ENCODE measurements at regions not wholly inside any gene's neighbourhood (a gene's known extent, or its start where the extent isn't known, plus 50 kb on each side); places are given as distances from the start of the nearest gene placed in this dataset.
"Not testable (repeated sequence)": the region's sequence is repeated elsewhere in the genome, so short reads cannot be mapped to it uniquely, and the experiment has no call there.

DNA sequence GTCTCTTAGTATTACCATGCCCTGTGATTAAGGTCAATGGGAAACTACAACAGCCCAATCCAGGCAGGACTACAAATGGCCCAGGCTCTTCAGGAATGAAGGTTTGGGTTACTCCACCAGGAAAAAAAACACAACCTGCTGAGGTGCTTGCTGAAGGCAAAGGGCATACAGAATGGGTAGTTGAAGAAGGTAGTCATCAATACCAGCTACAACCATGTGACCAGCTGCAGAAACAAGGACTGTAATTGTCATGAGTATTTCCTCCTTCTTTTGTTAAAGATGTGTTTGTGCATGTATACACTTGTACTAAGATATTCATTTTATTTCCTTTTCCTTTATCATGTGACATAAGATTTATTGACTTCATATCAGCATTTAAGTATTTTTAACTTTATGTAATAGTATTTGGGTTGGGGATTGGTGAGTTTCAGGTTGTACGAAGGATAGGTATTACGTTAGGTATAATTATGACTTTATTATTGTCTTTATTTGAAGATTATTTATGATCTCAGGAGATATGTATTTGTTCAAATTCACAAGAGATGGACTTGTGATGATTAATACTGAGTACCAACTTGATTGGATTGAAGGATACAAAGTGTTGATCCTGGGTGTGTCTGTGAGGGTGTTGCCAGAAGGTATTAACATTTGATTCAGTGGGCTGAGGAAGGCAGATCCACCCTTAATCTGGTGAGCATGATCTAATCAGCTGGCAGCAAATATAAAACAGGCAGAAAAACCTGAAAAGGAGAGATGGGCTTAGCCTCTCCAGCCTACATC, 256.0 kb upstream of the ATXN7L3B start:
- BruUV-seq (replicated peaks); H3K27me3 ChIP-seq (replicated peaks; ENCODE audit: insufficient read depth, low read depth, low read length, poor library complexity); H3K4me1 ChIP-seq (ENCODE audit: insufficient read depth, low read length, poor library complexity, severe bottlenecking); DNase-seq (ENCODE audit: low spot score); intact Hi-C loops (cut with micrococcal nuclease; ENCODE audit: unreplicated experiment); H3K36me3 ChIP-seq (ENCODE audit: insufficient read depth, low read length, poor library complexity, severe bottlenecking); H3K9me3 ChIP-seq (ENCODE audit: low read depth, low read length, poor library complexity, severe bottlenecking); H3K27ac ChIP-seq (ENCODE audit: low read depth, low read length, poor library complexity, severe bottlenecking); POLR2A ChIA-PET (ENCODE audit: low non-redundant PET); H3K4me3 ChIP-seq (ENCODE audit: low read depth, low read length, poor library complexity, severe bottlenecking); CTCF ChIA-PET: not testable (repeated sequence)

DNA sequence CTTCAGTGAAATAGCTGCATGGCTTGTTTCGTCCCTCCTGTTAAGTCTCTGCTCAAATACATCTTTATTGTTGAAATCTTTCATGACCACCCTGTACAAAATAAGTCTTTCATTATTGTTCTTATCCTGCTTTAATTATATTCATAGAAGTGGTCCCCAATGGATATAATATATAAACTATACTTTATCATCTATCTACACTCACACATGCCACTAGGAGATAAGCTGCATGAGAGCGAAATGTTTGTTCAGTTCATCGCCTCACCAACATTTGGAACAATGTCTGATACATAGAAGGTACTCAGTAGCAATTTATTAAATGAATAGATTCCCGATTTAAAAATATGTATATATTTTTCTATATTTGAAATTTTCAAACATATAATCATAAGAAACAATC, 254.0 kb upstream of the ATXN7L3B start:
- POLR2A ChIA-PET (ENCODE audit: low non-redundant PET), result no interaction called here
- CTCF ChIA-PET, result no interaction called here
- DNase-seq (ENCODE audit: low spot score), result no peak
- H3K27me3 ChIP-seq (replicated peaks; ENCODE audit: insufficient read depth, low read depth, low read length, poor library complexity), result no peaks in the 10 kb centered on the region
- intact Hi-C loops (cut with micrococcal nuclease; ENCODE audit: unreplicated experiment), result no loop called here
- no peak overlapping the region for H3K27ac ChIP-seq (ENCODE audit: low read depth, low read length, poor library complexity, severe bottlenecking)
- H3K4me1 ChIP-seq (ENCODE audit: insufficient read depth, low read length, poor library complexity, severe bottlenecking), result no peaks in the 10 kb centered on the region
- H3K9me3 ChIP-seq (ENCODE audit: low read depth, low read length, poor library complexity, severe bottlenecking), result no peaks in the 10 kb centered on the region
- TF ChIP-seq, protein P1, sequence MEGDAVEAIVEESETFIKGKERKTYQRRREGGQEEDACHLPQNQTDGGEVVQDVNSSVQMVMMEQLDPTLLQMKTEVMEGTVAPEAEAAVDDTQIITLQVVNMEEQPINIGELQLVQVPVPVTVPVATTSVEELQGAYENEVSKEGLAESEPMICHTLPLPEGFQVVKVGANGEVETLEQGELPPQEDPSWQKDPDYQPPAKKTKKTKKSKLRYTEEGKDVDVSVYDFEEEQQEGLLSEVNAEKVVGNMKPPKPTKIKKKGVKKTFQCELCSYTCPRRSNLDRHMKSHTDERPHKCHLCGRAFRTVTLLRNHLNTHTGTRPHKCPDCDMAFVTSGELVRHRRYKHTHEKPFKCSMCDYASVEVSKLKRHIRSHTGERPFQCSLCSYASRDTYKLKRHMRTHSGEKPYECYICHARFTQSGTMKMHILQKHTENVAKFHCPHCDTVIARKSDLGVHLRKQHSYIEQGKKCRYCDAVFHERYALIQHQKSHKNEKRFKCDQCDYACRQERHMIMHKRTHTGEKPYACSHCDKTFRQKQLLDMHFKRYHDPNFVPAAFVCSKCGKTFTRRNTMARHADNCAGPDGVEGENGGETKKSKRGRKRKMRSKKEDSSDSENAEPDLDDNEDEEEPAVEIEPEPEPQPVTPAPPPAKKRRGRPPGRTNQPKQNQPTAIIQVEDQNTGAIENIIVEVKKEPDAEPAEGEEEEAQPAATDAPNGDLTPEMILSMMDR (conservative IDR thresholded peaks at IDR 0.05; ENCODE audit: low read depth, low read length), result no peak
- TF ChIP-seq EZH2 (IDR thresholded peaks at IDR 0.05; ENCODE audit: borderline replicate concordance, low read depth, low read length, poor library complexity, severe bottlenecking), result no peak
- H3K4me3 ChIP-seq (ENCODE audit: low read depth, low read length, poor library complexity, severe bottlenecking), result no peak overlapping the region
- no peaks in the 10 kb centered on the region for H3K36me3 ChIP-seq (ENCODE audit: insufficient read depth, low read length, poor library complexity, severe bottlenecking)
- no TSS peak for BruUV-seq (replicated peaks)

DNA sequence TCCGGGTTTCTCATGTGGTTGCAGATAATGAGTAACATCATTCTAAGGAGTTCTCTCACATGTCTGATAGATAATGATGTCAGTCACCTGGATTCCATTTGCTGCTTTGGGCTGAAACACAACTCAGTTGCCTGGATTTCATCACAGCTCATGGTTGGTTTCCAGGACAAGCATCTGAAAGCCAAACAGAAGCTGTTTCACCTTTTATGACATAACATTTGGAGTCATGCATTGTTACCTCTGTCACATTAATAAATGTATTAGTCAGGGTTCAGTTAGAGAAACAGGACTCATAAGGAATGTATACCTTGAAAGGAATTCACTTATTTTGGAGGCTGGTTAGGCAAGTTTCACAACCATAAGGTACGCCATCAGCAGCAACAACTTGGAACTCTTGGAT, 251.9 kb upstream of the ATXN7L3B start:
- TF ChIP-seq EZH2 (IDR thresholded peaks at IDR 0.05; ENCODE audit: borderline replicate concordance, low read depth, low read length, poor library complexity, severe bottlenecking), result no peak
- TF ChIP-seq, protein P1 (conservative IDR thresholded peaks at IDR 0.05; ENCODE audit: low read depth, low read length), result no peak
- Histone ChIP-seq H3K4me1 (ENCODE audit: insufficient read depth, low read length, poor library complexity, severe bottlenecking) (no peaks in the 10 kb centered on the region), H3K27me3 (replicated peaks; ENCODE audit: insufficient read depth, low read depth, low read length, poor library complexity) (no peaks in the 10 kb centered on the region), H3K27ac (ENCODE audit: low read depth, low read length, poor library complexity, severe bottlenecking) (no peak overlapping the region), H3K9me3 (ENCODE audit: low read depth, low read length, poor library complexity, severe bottlenecking) (no peaks in the 10 kb centered on the region), H3K36me3 (ENCODE audit: insufficient read depth, low read length, poor library complexity, severe bottlenecking) (no peaks in the 10 kb centered on the region), H3K4me3 (ENCODE audit: low read depth, low read length, poor library complexity, severe bottlenecking) (no peak overlapping the region)
- POLR2A ChIA-PET (ENCODE audit: low non-redundant PET), result no interaction called here
- CTCF ChIA-PET, result no interaction called here
- no TSS peak for BruUV-seq (replicated peaks)
- intact Hi-C loops (cut with micrococcal nuclease; ENCODE audit: unreplicated experiment), result no loop called here
- DNase-seq (ENCODE audit: low spot score), result no peak

DNA sequence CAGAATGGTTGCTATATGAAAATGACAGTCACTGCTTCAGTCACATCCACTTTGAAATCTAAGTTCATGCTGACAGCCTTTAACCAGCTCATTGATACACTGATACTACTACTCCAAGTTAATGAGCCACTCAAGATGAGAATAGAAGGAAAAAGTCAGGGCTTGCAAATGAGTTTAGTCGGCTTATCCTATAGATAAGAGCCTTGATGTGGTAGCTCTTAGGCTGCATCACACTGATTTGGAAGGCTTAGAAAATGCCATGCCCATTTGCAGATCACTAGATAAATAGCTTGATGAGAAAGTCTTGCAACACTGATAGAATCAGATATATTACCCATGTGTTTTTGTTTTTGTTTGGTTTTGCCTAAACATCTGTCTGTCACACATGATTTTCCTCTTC, 251.4 kb upstream of the ATXN7L3B start:
- Histone ChIP-seq H3K27ac (ENCODE audit: low read depth, low read length, poor library complexity, severe bottlenecking) (no peak overlapping the region), H3K4me3 (ENCODE audit: low read depth, low read length, poor library complexity, severe bottlenecking) (no peak overlapping the region), H3K27me3 (replicated peaks; ENCODE audit: insufficient read depth, low read depth, low read length, poor library complexity) (no peaks in the 10 kb centered on the region), H3K9me3 (ENCODE audit: low read depth, low read length, poor library complexity, severe bottlenecking) (no peaks in the 10 kb centered on the region), H3K36me3 (ENCODE audit: insufficient read depth, low read length, poor library complexity, severe bottlenecking) (no peaks in the 10 kb centered on the region), H3K4me1 (ENCODE audit: insufficient read depth, low read length, poor library complexity, severe bottlenecking) (no peaks in the 10 kb centered on the region)
- intact Hi-C loops (cut with micrococcal nuclease; ENCODE audit: unreplicated experiment), result no loop called here
- POLR2A ChIA-PET (ENCODE audit: low non-redundant PET), result no interaction called here
- CTCF ChIA-PET, result no interaction called here
- BruUV-seq (replicated peaks), result no TSS peak
- TF ChIP-seq, protein P1 (conservative IDR thresholded peaks at IDR 0.05; ENCODE audit: low read depth, low read length), result no peak
- TF ChIP-seq EZH2 (IDR thresholded peaks at IDR 0.05; ENCODE audit: borderline replicate concordance, low read depth, low read length, poor library complexity, severe bottlenecking), result no peak
- no peak for DNase-seq (ENCODE audit: low spot score)

All from A673 (cell line).